IPS DF 19.7 (cell line): ENCODE measurements at regions not wholly inside any gene's neighbourhood (a gene's known extent, or its start where the extent isn't known, plus 50 kb on each side); places are given as distances from the start of the nearest gene placed in this dataset.

Source experiments
- DNase-seq: peaks from one replicate; pipeline ENCODE4 v3.0.0-alpha.2; 2013; ENCODE audit warnings: low read depth, low spot score

DNA sequence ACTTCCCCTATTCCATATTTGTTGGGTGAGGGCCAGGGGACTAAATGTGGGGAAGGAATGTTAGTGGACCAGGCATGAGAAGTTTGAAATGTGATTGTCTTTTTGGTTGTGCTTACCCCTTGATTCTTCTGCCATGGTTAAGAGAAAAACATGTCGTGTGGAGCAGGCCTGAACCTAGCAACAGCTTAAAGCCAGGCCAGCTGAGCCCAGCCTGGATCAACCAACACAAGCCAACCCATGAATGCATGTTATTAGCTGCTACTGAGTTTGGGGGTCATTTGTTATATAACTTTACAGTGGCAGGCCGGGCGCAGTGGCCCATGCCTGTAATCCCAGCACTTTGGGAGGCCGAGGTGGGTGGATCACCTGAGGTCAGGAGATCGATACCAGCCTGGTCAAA, 52.4 kb upstream of the TRIO start:
- no peak for DNase-seq

DNA sequence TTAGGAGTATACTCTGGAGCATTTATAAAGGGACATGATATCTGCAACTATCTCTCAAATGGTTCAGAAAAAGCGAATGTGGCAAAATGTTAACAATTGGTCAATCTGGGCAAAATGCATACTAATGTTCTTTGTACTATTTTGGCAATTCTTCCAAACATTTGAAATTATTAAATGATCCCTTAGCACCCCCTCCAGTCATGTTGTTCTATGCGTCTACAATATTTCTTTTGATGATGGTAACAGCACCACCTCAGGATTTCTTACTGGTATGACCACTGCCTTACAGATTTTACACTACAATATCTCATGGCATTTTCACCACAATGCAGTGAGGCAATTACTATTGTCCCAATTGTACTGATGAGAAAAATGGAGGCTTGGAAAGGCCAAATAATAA, 52.9 kb upstream of the TRIO start:
- DNase-seq: no peak

DNA sequence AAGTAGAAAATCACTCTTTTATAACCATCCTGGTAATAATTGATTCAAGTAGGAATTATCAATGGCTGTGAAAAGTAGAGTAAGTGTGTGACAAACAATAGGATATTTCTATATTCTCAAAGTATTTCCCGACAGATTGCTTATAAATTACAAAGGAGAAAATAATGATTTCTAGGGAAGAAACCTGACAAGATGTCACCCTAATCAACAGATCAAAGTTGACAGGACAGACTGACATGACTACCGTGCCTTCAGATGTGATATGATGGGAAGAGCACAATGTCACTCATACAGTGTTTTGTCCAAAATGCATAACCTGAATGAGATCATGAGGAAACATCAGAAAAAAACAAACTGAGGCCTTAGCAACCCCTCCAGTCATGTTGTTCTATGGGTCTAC, 53.9 kb upstream of the TRIO start:
- no peak for DNase-seq

DNA sequence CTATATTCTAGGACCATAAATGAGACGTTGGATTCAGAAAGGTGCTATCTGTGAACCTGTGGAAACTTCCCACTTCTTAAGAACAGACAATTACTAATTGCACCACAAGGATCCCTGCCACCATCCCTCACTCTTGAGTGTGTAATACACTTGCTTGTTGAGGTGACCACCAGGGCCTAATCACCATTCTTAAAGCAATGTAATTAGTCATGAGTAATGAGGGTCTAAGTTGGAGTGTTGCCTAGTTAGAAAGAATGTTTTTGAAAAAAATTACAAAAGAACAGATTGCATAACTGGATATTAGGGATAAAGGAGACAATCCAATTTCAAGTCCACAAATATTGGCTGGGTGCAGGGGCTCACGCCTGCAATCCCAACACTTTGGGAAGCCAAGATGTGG, 56.9 kb upstream of the TRIO start:
- no peak for DNase-seq

DNA sequence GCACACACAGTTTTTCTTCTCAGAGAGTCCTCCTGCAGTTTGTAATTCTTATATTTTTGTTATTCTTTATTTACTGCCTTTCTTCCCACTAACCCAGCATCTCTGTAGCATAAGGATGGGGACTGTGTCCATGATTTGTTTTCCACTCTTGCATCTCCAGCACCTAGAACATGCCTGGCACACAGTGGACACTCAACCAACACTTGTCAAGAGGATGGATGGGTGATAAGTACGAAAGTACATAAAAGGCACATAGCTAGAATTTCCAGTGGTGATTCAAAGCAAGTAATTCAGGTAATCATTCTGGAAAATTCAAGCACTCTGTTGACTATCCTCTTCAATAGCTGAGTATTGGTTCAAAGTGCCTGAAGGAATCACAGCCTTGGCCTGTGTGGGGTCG, 60.2 kb upstream of the TRIO start:
- no peak for DNase-seq

- DNase-seq: no peak
These were observed 60.6 kb upstream of the TRIO start for GRCh38 chr5:14082523-14082922.

DNA sequence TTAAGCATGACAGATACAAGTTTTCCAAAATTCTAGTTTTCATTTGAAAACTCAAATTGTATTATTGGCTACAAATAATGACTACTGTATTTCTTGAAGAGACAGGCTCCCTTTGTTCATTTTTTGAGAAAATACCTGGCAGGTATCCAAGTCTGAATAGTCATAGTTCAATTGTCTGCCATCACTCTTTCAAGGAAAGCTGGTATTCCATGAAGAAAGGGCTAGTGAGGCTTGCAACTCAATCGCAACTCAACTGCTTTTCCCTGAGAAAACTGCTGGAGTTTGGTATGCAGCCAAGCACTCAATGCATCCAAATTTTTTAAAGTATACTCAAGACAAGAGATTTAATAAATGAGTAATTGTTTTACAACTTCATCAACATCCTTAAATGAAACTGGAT, 61.4 kb upstream of the TRIO start:
- DNase-seq: no peak

DNA sequence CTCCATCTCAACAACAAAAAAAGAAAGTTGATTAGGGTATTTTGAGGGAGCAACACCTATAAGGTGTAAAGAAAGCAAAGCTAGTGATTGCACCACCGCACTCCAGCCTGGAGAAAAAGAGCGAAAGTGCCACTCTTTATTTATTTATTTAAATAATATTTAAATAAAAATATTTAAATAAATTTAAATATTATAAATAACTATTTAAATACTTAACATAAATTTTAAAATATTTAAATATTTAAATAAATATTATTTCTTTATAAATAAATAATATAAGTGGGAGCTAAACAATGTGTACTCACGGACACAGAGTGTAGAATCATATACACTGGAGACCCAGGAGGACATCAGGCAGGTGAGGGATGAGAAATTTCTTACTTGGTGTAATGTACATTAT, 64.4 kb upstream of the TRIO start:
- no peak for DNase-seq

- no peak for DNase-seq
These were observed 65.6 kb upstream of the TRIO start for GRCh38 chr5:14077501-14077900.

DNA sequence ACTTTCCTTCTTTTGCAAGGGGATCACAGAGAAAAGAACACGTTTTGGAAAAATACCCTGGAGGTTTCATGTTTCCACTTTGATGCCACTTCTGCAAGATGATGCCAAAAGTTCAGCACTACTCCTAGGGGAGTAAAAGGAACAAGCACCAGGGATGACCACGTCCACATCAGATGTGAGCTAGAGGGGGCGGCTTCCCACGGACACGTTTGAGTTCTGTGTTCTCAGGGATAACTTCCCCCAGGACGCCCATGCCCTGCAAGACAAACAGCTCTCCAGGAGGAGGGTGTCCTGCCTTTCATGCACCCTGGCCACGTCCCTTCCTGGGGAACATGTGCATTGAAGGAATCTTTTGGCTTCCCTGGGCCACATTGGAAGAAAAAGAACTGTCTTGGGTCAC, 66.6 kb upstream of the TRIO start:
- DNase-seq: no peak

- no peak for DNase-seq
These were observed 67.2 kb upstream of the TRIO start for GRCh38 chr5:14075937-14076336.

DNA sequence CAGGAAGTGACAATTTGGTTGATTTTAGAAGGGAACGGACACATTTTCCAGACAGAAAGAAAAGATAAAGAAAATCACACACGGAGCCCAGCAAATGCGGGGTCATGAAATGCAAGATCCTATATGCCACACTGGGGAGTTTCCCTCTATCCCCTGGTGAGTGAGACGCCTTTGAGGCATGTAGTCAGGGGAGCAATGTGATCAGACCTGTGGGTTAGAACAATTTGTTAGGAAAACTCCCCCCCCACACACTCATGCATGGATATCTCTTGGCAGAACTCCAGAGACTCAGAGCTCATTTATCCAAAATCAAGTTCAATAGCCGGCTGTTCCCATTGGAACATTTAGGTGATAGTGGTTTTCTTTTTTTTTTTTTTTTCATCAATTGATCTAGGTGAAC, 71.7 kb upstream of the TRIO start:
- no peak for DNase-seq

DNA sequence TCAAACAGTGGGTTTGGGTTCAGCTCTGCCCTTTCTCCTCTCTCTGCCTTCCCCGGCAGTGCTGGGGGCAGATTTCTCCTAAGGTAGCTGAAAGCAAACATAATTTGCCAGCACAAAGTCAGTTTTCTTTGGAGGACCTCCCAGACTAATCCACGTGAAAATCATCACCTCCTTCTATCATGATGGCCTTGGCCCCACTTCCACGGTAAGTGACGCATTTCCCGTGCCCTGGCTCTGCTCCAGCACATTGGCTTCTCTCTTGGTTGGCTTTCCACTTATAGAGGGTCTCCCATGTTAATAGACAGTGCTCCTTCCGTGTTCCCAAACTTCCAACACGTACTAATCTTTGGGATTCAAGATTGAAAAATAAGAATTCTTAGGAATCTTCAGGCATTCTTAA, 74.1 kb upstream of the TRIO start:
- no peak for DNase-seq

DNA sequence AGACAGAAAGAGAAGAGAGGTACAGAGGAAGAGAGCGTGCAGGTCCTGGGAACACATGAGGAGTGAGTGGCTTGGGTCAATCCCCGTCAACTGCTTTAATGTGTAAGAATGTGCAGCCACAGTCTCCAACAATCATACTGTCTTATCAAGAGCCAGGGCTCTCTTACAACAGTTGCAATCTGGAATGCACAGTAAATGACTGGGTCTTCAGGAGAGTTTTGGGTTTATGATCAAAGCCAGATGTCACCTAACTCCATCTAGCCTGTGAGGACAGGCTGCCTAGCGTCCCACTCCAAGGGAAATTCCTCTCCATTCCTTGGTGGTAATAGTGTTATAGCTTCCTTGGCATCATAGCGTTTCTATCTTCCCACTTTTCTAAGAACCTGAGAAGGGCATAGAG, 75.0 kb upstream of the TRIO start:
- no peak for DNase-seq

- no peak for DNase-seq
These were observed 76.8 kb upstream of the TRIO start for GRCh38 chr5:14066326-14066725.

GRCh38 chr5:14064841-14065240, 78.3 kb upstream of the TRIO start:
- DNase-seq: no peak

- DNase-seq: no peak
These were observed 79.5 kb upstream of the TRIO start for GRCh38 chr5:14063691-14064090.

DNA sequence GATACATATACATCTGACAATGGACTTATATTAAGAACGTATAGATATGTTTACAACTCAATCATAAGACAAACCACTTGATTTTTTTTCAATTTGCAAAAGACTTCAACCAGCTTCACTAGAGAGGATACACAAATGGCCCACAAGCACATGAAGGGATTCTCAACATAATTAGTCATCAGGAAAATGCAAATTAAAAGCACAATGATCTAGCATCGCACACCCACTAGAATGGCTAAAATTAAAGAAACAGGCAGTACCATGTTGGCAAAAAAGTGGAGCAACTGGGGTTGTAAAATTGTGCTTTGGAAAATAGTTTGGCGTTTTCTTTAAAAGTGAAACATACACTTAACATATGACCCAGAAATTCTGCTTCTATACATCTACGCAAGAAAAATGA, 80.0 kb upstream of the TRIO start:
- no peak for DNase-seq

DNA sequence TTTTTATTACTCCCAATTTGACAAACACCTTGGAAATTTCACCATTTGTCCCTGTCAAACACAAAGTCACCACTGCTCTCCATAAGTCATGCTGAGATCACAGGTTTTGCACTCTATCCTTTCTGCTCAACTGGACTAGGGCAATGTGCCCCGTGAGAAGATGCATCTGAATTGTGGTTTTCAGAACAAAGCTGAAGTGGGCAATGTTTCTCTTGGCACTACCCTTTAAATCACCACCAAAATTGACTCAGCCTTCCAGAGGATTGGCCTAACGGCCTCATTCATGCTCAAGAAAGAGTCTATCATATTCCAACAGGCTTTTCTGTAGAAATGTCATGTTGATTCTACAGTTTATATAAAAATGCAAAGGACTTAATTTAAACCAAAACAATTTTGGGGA, 81.0 kb upstream of the TRIO start:
- DNase-seq: no peak

- no peak for DNase-seq
These were observed 82.0 kb upstream of the TRIO start for GRCh38 chr5:14061106-14061505.

GRCh38 chr5:14060218-14060617, 82.9 kb upstream of the TRIO start:
- DNase-seq: no peak

GRCh38 chr5:14059810-14060209, 83.3 kb upstream of the TRIO start:
- no peak for DNase-seq

DNA sequence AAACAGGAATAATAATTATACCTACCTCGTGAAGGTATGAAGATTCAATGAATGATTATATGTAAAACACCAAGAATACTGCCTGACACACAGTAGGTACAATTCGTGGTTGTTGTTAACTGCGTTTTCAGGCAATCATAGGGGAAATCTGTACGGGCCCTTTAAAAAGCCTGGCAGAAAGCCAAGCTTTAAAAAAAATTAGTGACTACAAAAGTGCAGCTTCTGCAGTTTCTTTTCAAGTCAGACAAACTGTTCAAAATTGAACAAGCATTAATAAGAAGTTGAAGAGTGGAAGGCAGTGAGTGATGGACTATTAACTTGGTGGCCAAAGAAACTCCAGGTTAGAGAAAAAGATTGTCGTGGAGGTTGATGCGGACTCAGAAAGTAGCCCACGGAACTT, 85.9 kb upstream of the TRIO start:
- no peak for DNase-seq

DNA sequence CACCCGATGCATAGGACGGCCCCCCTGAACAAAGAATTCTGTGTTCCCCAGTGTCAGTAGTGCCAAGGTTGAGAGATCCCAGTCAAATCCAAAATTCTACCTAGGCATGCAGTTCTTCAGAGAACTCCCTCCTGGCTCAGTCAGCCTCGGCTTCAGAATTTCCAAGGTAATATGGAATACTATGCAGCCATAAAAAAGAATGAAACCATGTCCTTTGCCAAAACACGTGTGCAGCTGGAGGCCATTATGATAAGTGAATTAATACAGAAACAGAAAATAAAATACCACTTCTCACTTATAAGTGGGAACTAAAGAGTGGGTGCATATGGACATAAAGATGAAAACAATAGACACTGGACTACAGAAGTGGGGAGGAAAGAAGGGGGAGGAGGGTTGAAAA, 87.1 kb upstream of the TRIO start:
- no peak for DNase-seq
